Parathyroid adenoma (tissue), 2 donors: ENCODE measurements at regions not wholly inside any gene's neighbourhood (a gene's known extent, or its start where the extent isn't known, plus 50 kb on each side); places are given as distances from the start of the nearest gene placed in this dataset.

ENCODE experiments used
- H2AFZ ChIP-seq: fragments of 300-600 bp; sonication (generic); one replicate; pipeline ENCODE4 v1.7.0; 2017; ENCODE audit warnings: antibody characterized with exemption, mild to moderate bottlenecking
- H3K27ac ChIP-seq: fragments of 300-600 bp; sonication (generic); one replicate; pipeline ENCODE4 v1.7.0; 2017
- H3K27me3 ChIP-seq: fragments of 300-600 bp; sonication (generic); one replicate; pipeline ENCODE4 v1.7.0; 2017; ENCODE audit warnings: low read length; ENCODE audit not compliant: control insufficient read depth, insufficient read depth
- H3K36me3 ChIP-seq: fragments of 300-600 bp; sonication (generic); one replicate; pipeline ENCODE4 v1.7.0; 2017; ENCODE audit warnings: low read length; ENCODE audit not compliant: control insufficient read depth, insufficient read depth
- H3K4me1 ChIP-seq: fragments of 300-600 bp; sonication (generic); one replicate; pipeline ENCODE4 v1.7.0; 2017; ENCODE audit warnings: control low read depth
- H3K4me2 ChIP-seq: fragments of 300-600 bp; sonication (generic); one replicate; pipeline ENCODE4 v1.7.0; 2017; ENCODE audit warnings: low read length
- H3K4me3 ChIP-seq: fragments of 300-600 bp; sonication (generic); one replicate; pipeline ENCODE4 v1.7.0; 2017; ENCODE audit warnings: low read depth, low read length
- H3K79me2 ChIP-seq: fragments of 300-600 bp; sonication (generic); one replicate; pipeline ENCODE4 v1.7.0; 2017; ENCODE audit warnings: control low read depth
- H3K9ac ChIP-seq: fragments of 300-600 bp; sonication (generic); one replicate; pipeline ENCODE4 v1.7.0; 2017; ENCODE audit warnings: mild to moderate bottlenecking
- H3K9me3 ChIP-seq: fragments of 300-600 bp; sonication (generic); one replicate; pipeline ENCODE4 v1.7.0; 2017; ENCODE audit warnings: low read length; ENCODE audit not compliant: control insufficient read depth
- TF ChIP-seq, protein P1 (sequence below): fragments of 300-600 bp; sonication (generic); IDR thresholded peaks from one replicate; pipeline ENCODE4 v1.7.0; 2017; ENCODE audit warnings: antibody characterized with exemption, mild to moderate bottlenecking
- donor health status: primary hyperparathyroidism.

DNA sequence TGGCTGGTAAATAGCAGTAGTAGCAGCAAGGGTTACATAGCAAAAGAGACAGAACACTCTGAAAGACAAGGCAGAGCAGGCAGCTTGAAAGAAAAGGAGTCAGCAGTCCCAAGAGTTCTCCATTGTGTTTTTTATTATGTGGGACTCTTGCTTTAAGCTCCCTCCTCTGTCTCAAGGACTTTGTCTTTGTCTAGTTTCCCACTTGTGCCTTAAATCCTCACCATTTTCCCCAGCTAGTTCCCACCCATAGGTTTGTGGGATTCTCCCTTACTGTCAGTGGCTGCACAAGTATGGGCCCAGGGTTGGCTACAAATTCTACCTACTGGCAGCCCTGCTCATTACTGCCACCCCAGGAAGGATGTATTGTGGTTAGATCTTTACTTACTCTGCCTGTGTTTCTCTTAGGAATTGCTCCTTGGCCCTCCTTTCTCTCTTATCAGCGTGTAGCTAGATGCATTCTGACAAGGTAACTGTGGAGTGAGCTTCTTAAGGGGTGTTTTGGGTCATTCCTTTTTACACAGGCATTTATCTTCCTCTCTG lies 413.4 kb upstream of the PCDH9 start:
- Histone ChIP-seq H3K4me2 (no peak overlapping the region), H2AFZ (no peak overlapping the region), H3K9ac (no peak overlapping the region), H3K27ac (no peak overlapping the region), H3K9me3 (no peaks in the 10 kb centered on the region), H3K27me3 (no peaks in the 10 kb centered on the region), H3K79me2 (no peaks in the 10 kb centered on the region), H3K36me3 (peaks cover 3% of the 10 kb centered on the region), H3K4me1 (no peaks in the 10 kb centered on the region), H3K4me3 (no peak overlapping the region)
- TF ChIP-seq, protein P1, sequence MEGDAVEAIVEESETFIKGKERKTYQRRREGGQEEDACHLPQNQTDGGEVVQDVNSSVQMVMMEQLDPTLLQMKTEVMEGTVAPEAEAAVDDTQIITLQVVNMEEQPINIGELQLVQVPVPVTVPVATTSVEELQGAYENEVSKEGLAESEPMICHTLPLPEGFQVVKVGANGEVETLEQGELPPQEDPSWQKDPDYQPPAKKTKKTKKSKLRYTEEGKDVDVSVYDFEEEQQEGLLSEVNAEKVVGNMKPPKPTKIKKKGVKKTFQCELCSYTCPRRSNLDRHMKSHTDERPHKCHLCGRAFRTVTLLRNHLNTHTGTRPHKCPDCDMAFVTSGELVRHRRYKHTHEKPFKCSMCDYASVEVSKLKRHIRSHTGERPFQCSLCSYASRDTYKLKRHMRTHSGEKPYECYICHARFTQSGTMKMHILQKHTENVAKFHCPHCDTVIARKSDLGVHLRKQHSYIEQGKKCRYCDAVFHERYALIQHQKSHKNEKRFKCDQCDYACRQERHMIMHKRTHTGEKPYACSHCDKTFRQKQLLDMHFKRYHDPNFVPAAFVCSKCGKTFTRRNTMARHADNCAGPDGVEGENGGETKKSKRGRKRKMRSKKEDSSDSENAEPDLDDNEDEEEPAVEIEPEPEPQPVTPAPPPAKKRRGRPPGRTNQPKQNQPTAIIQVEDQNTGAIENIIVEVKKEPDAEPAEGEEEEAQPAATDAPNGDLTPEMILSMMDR, result no peak

- Histone ChIP-seq H3K4me2 (no peak overlapping the region), H3K4me1 (no peaks in the 10 kb centered on the region), H3K27me3 (no peaks in the 10 kb centered on the region), H3K9ac (no peak overlapping the region), H3K9me3 (no peaks in the 10 kb centered on the region), H3K4me3 (no peak overlapping the region), H2AFZ (no peak overlapping the region), H3K27ac (no peak overlapping the region), H3K36me3 (peaks cover 3% of the 10 kb centered on the region), H3K79me2 (no peaks in the 10 kb centered on the region)
- TF ChIP-seq, protein P1, result no peak
Measured at GRCh38 chr13:67642657-67643056, 412.5 kb upstream of the PCDH9 start.

GRCh38 chr13:67635754-67636153 lies 405.6 kb upstream of the PCDH9 start:
- H3K36me3 ChIP-seq, result no peaks in the 10 kb centered on the region
- no peak overlapping the region for H3K27ac ChIP-seq
- H3K79me2 ChIP-seq, result no peaks in the 10 kb centered on the region
- H3K4me2 ChIP-seq, result no peak overlapping the region
- no peaks in the 10 kb centered on the region for H3K9me3 ChIP-seq
- no peaks in the 10 kb centered on the region for H3K27me3 ChIP-seq
- H2AFZ ChIP-seq, result no peak overlapping the region
- no peak overlapping the region for H3K4me3 ChIP-seq
- no peak overlapping the region for H3K9ac ChIP-seq
- no peaks in the 10 kb centered on the region for H3K4me1 ChIP-seq
- TF ChIP-seq, protein P1, result no peak

DNA sequence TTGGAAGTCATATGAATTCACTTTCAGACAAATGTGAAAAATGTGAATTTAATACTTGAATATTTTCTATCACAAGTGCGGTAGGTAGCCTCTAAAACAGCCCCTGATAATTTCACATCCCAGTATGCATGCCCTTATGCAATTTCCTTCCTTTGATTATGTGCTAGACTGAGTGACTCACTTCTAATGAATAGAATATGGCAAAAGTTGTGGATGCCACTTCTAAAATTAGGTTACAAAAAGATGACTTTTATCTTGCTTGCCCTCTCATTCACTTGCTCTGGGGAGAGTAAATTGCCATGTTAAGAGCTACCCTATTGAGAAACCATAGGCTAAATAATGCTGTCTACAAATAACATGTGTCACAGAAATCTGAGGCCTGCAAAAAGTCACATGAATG lies 402.5 kb upstream of the PCDH9 start:
- H3K9me3 ChIP-seq, result no peaks in the 10 kb centered on the region
- no peaks in the 10 kb centered on the region for H3K4me1 ChIP-seq
- no peaks in the 10 kb centered on the region for H3K79me2 ChIP-seq
- H3K4me2 ChIP-seq, result no peak overlapping the region
- H2AFZ ChIP-seq, result no peak overlapping the region
- H3K27ac ChIP-seq, result no peak overlapping the region
- H3K27me3 ChIP-seq, result no peaks in the 10 kb centered on the region
- H3K36me3 ChIP-seq, result no peaks in the 10 kb centered on the region
- TF ChIP-seq, protein P1, result no peak
- H3K9ac ChIP-seq, result no peak overlapping the region
- no peak overlapping the region for H3K4me3 ChIP-seq

- H3K9ac ChIP-seq, result no peak overlapping the region
- no peak overlapping the region for H3K4me2 ChIP-seq
- no peaks in the 10 kb centered on the region for H3K27me3 ChIP-seq
- no peaks in the 10 kb centered on the region for H3K4me1 ChIP-seq
- H3K79me2 ChIP-seq, result no peaks in the 10 kb centered on the region
- H2AFZ ChIP-seq, result no peak overlapping the region
- no peaks in the 10 kb centered on the region for H3K36me3 ChIP-seq
- TF ChIP-seq, protein P1, result no peak
- no peak overlapping the region for H3K4me3 ChIP-seq
- H3K27ac ChIP-seq, result no peak overlapping the region
- H3K9me3 ChIP-seq, result no peaks in the 10 kb centered on the region
Measured at GRCh38 chr13:67630640-67631039, 400.5 kb upstream of the PCDH9 start.
